ENCODE measurements at regions not wholly inside any gene's neighbourhood (a gene's known extent, or its start where the extent isn't known, plus 50 kb on each side); places are given as distances from the start of the nearest gene placed in this dataset.

DNA sequence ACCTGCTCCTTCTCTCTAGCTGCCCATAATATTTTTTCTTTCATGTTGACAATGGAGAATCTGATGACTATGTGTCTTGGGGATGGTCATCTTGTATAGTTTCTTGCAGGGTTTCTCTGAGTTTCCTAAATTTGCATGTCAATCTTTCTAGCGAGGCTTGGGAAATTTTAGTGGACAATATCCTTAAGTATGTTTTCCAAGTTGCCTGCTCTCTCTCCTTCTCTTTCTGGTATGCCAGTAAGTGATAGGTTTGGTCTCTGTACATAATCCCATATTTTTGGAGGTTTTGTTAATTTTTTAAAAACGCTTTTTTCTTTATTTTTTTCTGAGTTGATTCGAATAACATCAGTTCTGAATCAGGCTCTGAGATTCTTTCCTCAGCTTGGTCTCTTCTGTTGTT, 370.9 kb upstream of the LYPLAL1 start:
- ChIA-PET CTCF (ENCODE audit: unreplicated experiment) (no interaction called here), POLR2A (no interaction called here)
- no peaks in the 10 kb centered on the region for H3K9me2 ChIP-seq (ENCODE audit: insufficient read depth, low read length)
- DNase-seq (ENCODE audit: low spot score), result no peak
- H3K36me3 ChIP-seq (ENCODE audit: insufficient read depth, low read length), result no peaks in the 10 kb centered on the region
- no peaks in the 10 kb centered on the region for H3K4me1 ChIP-seq (ENCODE audit: insufficient read depth, low read length, poor library complexity, severe bottlenecking)
- H3K79me2 ChIP-seq (ENCODE audit: insufficient read depth, low read depth, low read length), result no peaks in the 10 kb centered on the region
- no peak overlapping the region for H3K4me2 ChIP-seq (ENCODE audit: low read length)
- TF ChIP-seq EZH2phosphoT487 (IDR thresholded peaks at IDR 0.05; ENCODE audit: borderline replicate concordance, low read depth, low read length), result no peak
- TF ChIP-seq, protein P1, sequence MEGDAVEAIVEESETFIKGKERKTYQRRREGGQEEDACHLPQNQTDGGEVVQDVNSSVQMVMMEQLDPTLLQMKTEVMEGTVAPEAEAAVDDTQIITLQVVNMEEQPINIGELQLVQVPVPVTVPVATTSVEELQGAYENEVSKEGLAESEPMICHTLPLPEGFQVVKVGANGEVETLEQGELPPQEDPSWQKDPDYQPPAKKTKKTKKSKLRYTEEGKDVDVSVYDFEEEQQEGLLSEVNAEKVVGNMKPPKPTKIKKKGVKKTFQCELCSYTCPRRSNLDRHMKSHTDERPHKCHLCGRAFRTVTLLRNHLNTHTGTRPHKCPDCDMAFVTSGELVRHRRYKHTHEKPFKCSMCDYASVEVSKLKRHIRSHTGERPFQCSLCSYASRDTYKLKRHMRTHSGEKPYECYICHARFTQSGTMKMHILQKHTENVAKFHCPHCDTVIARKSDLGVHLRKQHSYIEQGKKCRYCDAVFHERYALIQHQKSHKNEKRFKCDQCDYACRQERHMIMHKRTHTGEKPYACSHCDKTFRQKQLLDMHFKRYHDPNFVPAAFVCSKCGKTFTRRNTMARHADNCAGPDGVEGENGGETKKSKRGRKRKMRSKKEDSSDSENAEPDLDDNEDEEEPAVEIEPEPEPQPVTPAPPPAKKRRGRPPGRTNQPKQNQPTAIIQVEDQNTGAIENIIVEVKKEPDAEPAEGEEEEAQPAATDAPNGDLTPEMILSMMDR (conservative IDR thresholded peaks at IDR 0.05; ENCODE audit: low read length), result no peak
- no peak overlapping the region for H2AFZ ChIP-seq (ENCODE audit: low read length)
- BruUV-seq (replicated peaks), result no TSS peak
- H4K20me1 ChIP-seq (ENCODE audit: insufficient read depth, low read length), result no peaks in the 10 kb centered on the region
- no peak overlapping the region for H3K27ac ChIP-seq (ENCODE audit: low read depth, low read length, poor library complexity, severe bottlenecking)
- no peak overlapping the region for H3K4me3 ChIP-seq (ENCODE audit: low read depth, low read length, poor library complexity, severe bottlenecking)
- no peaks in the 10 kb centered on the region for H3K9me3 ChIP-seq (ENCODE audit: low read length)
- intact Hi-C loops (cut with micrococcal nuclease; ENCODE audit: unreplicated experiment), result no loop called here

DNA sequence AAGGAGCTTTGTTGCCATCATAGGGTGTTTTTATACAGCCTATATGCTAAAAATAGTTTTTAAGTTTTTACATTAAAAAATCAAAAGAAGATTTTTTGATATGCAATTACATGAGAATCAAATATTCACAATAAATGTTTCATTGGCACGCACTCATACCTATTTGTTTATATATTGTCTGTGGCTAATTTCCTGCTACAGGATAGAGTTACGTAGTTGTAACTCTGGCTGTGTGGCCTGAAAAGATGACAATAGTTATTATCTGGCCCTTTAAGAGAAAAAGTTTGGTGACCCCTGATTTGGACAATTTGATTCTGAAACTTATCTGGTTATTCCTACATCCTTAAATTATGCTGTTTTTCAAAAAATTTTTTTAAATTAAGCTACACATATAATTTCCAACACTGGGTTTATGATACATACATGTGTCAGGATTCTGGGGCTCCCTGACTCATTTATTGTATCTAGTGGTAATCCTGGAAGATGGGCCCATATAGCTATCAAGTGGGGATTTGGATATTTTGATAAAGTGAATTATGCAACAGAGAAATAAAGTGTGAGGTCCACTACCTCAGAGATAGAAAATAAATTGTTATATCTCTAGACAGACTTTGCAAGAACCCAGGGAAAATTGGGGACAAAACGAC, 370.2 kb upstream of the LYPLAL1 start:
- Histone ChIP-seq H3K36me3 (ENCODE audit: insufficient read depth, low read length) (no peaks in the 10 kb centered on the region), H3K27ac (ENCODE audit: low read depth, low read length, poor library complexity, severe bottlenecking) (no peak overlapping the region), H3K9me2 (ENCODE audit: insufficient read depth, low read length) (no peaks in the 10 kb centered on the region), H2AFZ (ENCODE audit: low read length) (no peak overlapping the region), H3K4me1 (ENCODE audit: insufficient read depth, low read length, poor library complexity, severe bottlenecking) (no peaks in the 10 kb centered on the region), H3K4me2 (ENCODE audit: low read length) (no peak overlapping the region), H3K9me3 (ENCODE audit: low read length) (no peaks in the 10 kb centered on the region), H4K20me1 (ENCODE audit: insufficient read depth, low read length) (no peaks in the 10 kb centered on the region), H3K79me2 (ENCODE audit: insufficient read depth, low read depth, low read length) (no peaks in the 10 kb centered on the region), H3K4me3 (ENCODE audit: low read depth, low read length, poor library complexity, severe bottlenecking) (no peak overlapping the region)
- POLR2A ChIA-PET, result no interaction called here
- CTCF ChIA-PET (ENCODE audit: unreplicated experiment), result interaction anchor here (0.6 kb wide), 1 partner anchor 1858 kb away, joined by 3 read pairs; no protein-coding TSS in a partner anchor
- BruUV-seq (replicated peaks), result no TSS peak
- no peak for DNase-seq (ENCODE audit: low spot score)
- intact Hi-C loops (cut with micrococcal nuclease; ENCODE audit: unreplicated experiment), result no loop called here
- TF ChIP-seq, protein P1 (conservative IDR thresholded peaks at IDR 0.05; ENCODE audit: low read length), result no peak
- TF ChIP-seq EZH2phosphoT487 (IDR thresholded peaks at IDR 0.05; ENCODE audit: borderline replicate concordance, low read depth, low read length), result no peak

GRCh38 chr1:218804014-218804785, 369.5 kb upstream of the LYPLAL1 start:
- H3K36me3 ChIP-seq (ENCODE audit: insufficient read depth, low read length), result no peaks in the 10 kb centered on the region
- CTCF ChIA-PET (ENCODE audit: unreplicated experiment), result no interaction called here
- no peaks in the 10 kb centered on the region for H3K9me3 ChIP-seq (ENCODE audit: low read length)
- no peaks in the 10 kb centered on the region for H3K4me1 ChIP-seq (ENCODE audit: insufficient read depth, low read length, poor library complexity, severe bottlenecking)
- no peak for DNase-seq (ENCODE audit: low spot score)
- H4K20me1 ChIP-seq (ENCODE audit: insufficient read depth, low read length), result no peaks in the 10 kb centered on the region
- no peak overlapping the region for H3K27ac ChIP-seq (ENCODE audit: low read depth, low read length, poor library complexity, severe bottlenecking)
- TF ChIP-seq, protein P1 (conservative IDR thresholded peaks at IDR 0.05; ENCODE audit: low read length), result no peak
- no peak for TF ChIP-seq EZH2phosphoT487 (IDR thresholded peaks at IDR 0.05; ENCODE audit: borderline replicate concordance, low read depth, low read length)
- BruUV-seq (replicated peaks), result no TSS peak
- H2AFZ ChIP-seq (ENCODE audit: low read length), result no peak overlapping the region
- intact Hi-C loops (cut with micrococcal nuclease; ENCODE audit: unreplicated experiment), result no loop called here
- no peaks in the 10 kb centered on the region for H3K9me2 ChIP-seq (ENCODE audit: insufficient read depth, low read length)
- no peaks in the 10 kb centered on the region for H3K79me2 ChIP-seq (ENCODE audit: insufficient read depth, low read depth, low read length)
- H3K4me3 ChIP-seq (ENCODE audit: low read depth, low read length, poor library complexity, severe bottlenecking), result no peak overlapping the region
- POLR2A ChIA-PET, result interaction anchor here (0.9 to 1.3 kb wide), 2 partner anchors 13 to 16 kb away, joined by 3 read pairs; no protein-coding TSS in a partner anchor
- no peak overlapping the region for H3K4me2 ChIP-seq (ENCODE audit: low read length)

Measured in OCI-LY7 (cell line).